HG03432 (cell line): ENCODE measurements at regions not wholly inside any gene's neighbourhood (a gene's known extent, or its start where the extent isn't known, plus 50 kb on each side); places are given as distances from the start of the nearest gene placed in this dataset.
"Not testable (repeated sequence)": the region's sequence is repeated elsewhere in the genome, so short reads cannot be mapped to it uniquely, and the experiment has no call there.

ENCODE experiments used
- ATAC-seq: cut with Tn5 transposase; IDR thresholded peaks from one replicate; pipeline ENCODE4 v1.9.1; 2021; ENCODE audit warnings: mild to moderate bottlenecking, moderate library complexity; ENCODE audit not compliant: unreplicated experiment

GRCh38 chr12:46499226-46499625, 126.7 kb upstream of the SLC38A2 start:
- ATAC-seq, result no peak

DNA sequence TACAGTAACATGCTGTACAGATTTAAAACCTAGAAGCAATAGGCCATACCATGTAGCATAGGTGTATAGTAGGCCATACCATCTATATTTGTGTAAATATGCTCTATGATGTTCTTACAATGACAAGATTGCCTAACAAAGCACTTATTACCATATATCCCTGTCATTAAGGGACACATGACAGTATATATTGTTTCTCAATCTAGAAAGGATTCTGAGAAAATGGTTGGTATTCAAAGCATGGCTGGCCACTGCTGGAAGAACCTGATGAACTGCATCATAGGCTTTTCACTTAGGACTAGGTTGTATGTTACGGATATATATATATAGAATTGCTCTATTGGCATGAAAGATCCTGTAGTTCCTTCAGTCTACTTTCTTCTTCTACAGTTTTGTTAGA, 125.2 kb upstream of the SLC38A2 start:
- ATAC-seq, result no peak

DNA sequence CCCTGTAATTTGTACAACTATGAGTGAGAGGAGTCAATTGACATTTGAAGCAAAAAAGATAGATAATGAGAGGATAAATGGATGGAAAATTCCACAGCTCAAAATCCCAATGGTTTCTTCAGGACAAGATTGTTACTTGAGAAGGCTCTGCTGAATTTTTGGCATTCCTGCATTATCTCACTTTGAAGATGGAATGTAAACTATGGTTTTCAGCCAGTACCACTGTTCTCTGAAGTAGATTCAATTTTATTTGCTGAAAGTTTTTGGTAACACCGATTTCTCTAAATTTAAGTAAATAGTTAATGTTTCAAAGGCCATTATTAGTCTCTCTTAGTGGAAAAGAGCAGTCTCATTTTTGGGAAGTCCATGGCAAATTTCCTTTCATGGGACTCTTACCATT, 121.9 kb upstream of the SLC38A2 start:
- no peak for ATAC-seq

DNA sequence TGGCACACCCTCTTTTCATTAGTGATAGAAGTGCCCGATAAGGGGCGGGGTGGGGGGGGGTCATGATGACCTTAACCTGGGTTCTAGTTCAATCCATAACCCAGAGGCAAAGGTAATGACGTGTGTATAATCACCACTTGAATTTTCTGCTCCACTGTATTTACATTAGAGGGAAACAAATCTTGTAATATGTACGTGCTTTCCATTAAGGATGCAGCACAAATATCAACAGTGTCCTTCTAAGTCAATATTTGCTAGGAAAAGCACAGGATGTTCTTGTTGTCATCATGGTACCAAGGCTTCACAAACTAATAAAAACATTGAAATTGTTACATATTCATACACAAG, 121.2 kb upstream of the SLC38A2 start:
- no peak for ATAC-seq

DNA sequence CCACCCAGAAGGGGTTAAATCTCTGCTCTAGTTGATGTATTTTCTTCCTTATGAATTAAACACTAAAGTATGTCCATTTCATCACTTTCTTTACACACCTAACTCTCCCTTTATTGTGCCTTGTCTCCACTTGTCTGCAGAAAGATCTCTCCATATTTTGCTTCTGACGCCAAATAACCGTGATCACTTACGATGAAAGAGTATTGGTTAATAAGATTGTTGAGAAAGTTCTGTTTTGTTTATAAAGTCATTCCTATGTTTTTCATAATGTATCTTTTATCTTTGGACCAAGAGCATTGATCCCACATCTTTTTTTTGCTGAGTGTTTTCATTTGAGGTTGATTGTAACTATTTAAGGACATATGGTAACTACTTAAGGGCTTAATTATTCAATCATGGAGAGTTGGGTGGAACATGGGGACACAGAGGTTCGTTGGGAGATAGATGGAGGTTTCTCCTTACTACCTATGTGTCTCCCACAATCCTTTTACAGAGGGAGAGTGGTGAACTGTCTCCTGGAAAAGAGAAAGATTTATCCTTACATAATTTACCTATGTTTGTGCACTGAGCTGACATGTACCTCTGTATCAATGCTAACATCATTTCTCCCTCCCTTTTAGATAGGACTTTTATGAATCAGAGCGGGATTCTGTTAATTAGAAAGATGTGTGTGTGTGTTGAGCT, 120.7 kb upstream of the SLC38A2 start:
- no peak for ATAC-seq

DNA sequence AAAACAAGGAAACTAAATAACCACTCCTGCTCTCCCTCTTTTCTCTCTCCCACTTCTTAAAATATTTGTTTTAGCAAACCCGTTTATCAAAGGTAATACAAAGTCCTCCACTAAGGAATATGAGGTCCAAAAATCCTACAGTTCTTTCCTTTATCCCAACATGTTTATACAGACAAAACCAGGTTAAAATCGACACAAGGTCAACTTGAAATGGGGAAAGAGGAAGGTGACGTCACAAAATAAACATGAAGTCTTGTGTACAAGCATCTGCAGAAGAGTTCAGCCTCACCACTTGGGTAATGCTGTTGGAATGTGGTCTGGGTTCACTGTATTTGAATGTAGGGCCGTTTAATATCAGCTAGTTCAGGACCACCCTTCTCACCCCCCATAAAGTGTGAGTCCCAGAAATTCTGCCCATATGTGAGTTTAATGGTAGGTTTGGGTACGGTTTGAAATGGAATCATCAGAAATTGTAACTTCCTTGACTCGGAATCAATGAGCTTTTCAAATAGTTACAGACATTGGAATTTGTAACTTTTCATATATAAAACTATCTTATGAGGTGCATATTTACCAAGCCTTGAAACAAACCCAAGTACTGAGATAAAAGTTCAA, 120.0 kb upstream of the SLC38A2 start:
- no peak for ATAC-seq

GRCh38 chr12:46491548-46491947, 119.0 kb upstream of the SLC38A2 start:
- ATAC-seq, result no peak

DNA sequence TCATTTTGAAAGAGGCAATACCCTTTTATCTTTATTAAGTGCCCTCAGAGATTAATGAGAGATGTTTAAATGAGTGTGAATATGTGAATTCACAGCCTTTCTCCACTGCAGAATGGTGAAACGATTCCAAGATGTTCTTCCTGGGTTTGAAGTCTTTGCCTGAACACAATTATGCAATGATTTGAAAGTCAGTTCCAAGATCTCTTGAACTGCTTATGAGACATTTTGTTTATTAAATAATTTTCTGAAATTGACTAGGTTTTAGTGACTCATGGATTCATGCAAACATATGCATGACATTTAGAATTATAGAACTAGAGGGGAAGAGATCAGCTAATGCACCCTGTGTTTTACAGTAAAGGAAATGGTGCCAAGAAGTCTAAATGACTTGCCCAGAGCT, 118.1 kb upstream of the SLC38A2 start:
- no peak for ATAC-seq

GRCh38 chr12:46489951-46490388, 117.4 kb upstream of the SLC38A2 start:
- no peak for ATAC-seq

- peak; percentile 64 for ATAC-seq
Measured at GRCh38 chr12:46487567-46488131, 115.1 kb upstream of the SLC38A2 start.

DNA sequence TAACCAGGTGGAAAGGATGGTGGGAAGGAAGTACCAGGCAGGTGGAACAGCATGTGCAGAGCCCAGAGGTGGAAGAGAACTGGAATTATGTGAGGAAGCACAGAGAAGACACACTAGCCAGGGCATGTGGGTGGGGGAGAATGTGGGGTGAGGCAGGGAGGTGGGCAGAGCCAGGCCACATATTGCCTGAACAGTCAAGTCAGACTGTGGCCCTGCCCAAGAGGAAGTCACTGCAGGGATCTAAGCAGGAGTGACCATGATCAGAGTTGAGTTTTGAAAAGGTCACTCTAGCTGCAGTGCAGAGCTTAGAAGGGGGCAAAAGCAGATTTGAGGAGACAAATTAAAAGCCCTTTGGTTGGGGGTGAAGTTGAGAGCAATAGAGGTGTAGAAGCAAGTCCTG, 114.0 kb upstream of the SLC38A2 start:
- ATAC-seq, result no peak

DNA sequence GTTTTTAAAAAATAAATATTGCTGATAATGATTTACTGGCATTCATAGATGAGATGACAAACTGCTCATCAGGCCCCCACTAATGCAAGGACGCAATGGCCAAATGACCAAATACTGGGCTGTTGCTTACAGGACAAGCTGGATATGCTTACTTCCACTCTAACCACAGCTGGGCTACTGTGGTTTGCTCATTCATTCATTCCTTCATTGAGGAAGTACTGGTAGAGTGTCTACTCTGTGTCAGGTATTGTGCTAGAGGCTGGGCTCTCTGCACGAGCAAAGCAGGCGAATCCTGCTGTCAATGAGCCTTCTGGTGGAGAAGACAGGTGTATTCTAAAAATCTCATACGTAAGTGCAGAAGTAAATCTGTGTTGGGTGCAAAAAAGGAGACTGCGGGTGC, 113.3 kb upstream of the SLC38A2 start:
- no peak for ATAC-seq

GRCh38 chr12:46484396-46485061, 112.0 kb upstream of the SLC38A2 start:
- no peak for ATAC-seq

DNA sequence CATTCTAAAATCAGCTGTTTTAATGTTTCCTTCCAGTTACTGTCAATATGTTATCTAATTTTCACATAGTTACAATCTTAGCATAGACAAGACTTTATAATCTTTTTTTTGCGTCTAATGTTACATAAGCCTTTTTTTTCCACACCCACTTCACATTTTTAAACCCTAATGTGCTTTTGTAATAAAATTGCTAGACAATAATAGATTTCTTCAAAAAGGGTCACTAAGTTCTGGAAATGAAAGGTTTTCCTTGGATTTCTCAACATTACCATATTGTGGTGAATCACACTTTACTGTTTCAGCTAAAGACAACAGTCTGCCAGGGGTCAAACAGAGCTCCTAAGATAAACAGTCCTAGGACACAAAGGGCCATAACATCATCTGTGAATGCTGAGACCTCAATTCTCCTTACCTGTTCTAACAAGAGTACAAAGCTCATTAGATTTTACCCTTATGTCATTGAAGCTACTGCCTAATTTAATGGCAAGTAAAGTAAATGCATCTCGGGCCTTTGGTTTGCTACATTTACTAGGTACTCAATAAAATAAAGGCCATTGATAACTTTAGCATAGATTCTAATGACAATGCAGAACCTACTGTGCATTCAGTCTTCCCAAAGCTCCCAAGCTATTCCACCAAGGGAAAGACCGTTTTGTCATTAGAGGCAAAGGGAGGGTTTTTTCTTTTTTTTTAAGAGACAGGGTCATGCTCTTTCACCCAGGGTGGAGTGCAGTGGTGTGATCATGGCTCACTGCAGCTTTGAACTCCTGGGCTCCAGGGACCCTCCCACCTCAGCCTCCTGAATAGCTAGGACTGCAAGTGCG, 111.2 kb upstream of the SLC38A2 start:
- no peak for ATAC-seq

DNA sequence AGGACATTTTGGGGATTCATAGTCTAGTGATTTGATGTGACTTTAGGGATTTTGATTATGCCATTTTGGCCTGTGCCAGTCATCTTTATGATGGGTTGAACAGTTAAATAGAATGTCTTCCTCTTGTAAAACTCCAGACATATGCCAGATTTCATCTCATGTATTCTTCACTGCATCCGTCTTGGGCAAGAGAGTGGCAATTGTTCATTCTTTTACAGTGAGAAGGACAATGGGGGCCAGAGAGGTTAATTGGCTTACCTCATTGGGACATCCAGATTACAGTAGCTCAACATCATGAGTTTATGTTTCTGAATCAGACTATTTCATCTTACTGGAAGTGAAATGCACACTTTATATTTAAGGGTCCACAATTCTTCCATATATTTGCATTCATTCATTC, 108.2 kb upstream of the SLC38A2 start:
- no peak for ATAC-seq

DNA sequence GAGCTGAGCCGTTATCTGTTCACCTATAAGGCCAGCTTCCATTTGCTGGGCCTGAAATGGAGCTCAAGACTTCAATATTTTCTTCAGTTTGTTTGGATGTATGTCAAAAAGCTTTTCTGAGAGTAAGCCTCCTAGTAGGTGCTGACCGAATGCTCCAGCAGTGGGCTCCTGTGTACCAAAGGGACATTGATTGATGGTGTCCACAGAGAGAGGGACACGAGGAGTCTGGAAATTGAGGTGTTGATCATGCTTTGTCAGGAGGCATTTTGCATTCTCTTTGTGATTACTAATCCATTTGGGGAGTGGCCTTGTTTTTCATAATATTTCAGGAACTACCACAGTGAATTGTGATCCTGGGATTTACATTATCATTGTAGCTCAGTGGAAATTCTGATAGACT, 107.7 kb upstream of the SLC38A2 start:
- no peak for ATAC-seq

DNA sequence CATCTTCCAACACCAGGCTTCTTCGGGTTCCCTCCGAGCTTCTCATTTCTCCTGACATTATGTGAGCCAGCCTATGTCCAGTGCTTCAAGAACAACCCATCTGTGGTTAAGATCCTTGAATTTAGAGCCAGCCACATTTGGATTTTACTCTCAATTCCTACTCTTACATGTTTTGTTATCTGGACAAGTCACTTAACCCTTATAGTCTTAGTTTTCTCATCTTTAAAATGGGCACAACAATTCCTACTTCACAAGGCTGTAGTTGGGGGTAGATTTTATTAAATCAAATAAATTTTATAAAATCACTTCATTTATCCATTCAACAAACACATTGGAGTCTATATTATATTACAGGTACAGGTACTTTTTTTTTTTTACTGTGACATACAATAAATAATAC, 105.5 kb upstream of the SLC38A2 start:
- ATAC-seq, result no peak

DNA sequence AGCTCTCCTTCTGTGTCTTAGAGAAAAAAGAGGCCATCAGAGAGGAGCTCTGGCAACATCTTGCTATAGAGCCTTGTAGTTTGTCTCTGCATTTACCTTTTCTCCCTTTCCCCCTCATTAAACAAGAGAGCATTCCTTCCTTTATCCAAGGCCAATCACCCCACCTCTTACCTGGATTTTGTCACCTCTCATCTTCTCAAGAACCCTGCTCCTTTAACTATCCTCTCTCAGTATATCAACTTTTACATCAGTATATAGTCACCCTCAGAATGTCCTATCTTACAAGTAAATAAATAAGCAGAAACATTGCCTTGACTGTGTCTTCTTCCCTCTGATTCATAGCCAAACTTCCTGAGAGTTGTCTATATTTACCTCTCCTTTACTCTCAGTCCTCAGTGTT, 105.0 kb upstream of the SLC38A2 start:
- ATAC-seq, result no peak

- no peak for ATAC-seq
Measured at GRCh38 chr12:46475972-46476645, 103.5 kb upstream of the SLC38A2 start.

DNA sequence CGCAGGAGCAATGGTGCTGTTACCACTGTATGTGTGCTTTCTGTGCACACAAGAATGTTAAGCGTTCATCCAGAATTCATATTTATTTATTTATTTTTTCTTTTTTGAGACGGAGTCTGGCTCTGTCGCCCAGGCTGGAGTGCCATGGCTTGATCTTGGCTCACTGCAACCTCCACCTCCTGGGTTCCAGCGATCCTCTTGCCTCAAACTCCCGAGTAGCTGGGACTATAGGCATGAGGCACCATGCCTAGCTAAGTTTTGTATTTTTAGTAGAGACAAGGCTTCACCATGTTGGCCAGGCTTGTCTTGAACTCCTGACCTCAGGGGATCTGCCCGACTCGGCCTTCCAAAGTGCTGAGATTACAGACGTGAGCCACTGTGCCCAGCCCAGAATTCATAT, 101.8 kb upstream of the SLC38A2 start:
- not testable (repeated sequence) for ATAC-seq
